HK-2 (cell line): ENCODE measurements at regions not wholly inside any gene's neighbourhood (a gene's known extent, or its start where the extent isn't known, plus 50 kb on each side); places are given as distances from the start of the nearest gene placed in this dataset.
A peak's percentile ranks its signal among the peaks of the same experiment; 100 is the strongest.
"Not testable (repeated sequence)": the region's sequence is repeated elsewhere in the genome, so short reads cannot be mapped to it uniquely, and the experiment has no call there.

ENCODE experiments used
- DNase-seq: peaks from one replicate; pipeline ENCODE4 v3.0.0-alpha.2; 2018; ENCODE audit not compliant: unreplicated experiment

DNA sequence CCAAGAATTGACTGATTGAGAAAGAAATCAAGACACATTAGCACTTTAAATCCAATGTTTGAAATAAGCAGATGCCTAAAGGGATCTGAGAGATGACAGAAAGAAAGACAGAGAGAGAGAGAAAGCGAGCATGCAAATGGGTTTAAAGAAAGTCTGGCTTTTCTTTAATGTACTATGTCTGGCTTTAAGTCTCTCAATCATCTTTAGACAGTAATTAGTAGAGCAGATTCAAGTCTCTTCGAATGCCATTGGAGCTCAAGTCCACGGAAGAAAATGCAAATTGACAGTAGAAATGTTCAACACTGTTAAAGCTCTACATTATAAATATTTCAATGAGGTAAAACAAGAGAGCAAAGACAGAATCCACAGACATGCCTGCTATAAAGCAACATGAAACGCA, 1480.2 kb upstream of the CDH8 start:
- DNase-seq, result no peak

- DNase-seq, result no peak
Observed at GRCh38 chr16:63512910-63513309, 1476.7 kb upstream of the CDH8 start.

DNA sequence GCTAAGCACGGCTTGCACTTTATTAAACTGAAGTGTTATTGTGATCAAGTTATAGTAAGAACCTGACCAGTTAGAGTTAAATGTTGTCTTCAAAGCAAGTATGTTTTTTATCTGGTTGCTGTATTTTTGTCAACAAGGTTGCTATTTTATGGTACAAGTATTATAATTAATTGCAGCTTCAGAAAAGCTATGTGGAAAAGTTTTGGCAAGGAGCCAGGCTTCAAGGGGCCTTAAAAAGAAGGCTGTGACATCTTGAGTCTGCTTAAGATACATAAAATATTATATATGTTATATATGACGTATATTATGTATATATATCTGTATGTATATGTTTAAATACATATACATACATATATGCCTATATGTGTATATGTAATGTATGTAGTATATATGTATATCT, 1461.2 kb upstream of the CDH8 start:
- no peak for DNase-seq

DNA sequence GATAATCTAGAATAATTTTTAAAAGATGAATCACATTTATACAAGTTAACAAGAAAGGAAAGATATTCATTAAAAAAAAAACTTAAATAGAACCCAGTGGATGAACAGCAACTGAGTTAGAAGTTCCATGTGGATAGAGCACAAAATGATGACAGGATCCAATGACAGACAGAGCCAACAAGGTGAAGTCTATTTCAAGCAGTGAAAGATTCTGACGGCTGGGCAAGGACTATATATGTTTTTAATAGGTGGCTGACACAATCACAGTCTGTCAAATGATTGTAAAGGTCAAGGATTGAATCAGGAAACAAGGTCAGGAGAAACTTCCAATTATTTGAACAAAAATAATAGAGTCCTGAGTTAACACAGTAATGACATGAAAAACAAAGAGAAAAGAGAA, 1460.0 kb upstream of the CDH8 start:
- no peak for DNase-seq

- DNase-seq, result no peak
Observed at GRCh38 chr16:63488955-63489354, 1452.7 kb upstream of the CDH8 start.

DNA sequence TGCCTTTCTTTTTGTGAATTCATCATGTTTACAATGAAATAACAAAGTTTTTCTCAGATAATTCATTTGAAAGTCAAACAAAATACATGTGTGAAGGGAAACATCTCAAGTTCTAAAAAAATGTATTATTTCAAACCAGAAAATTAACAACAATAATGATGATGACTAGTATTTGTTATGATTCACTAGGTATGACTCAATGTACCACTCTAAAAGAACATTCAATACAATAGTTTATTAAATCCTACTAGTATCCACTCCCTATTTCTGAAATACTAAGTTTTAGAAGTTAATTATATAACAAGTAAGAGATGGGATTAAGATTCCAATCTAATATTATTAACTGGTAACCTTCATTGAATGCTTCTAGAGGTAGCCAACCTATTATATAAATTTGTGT, 1444.8 kb upstream of the CDH8 start:
- no peak for DNase-seq

DNA sequence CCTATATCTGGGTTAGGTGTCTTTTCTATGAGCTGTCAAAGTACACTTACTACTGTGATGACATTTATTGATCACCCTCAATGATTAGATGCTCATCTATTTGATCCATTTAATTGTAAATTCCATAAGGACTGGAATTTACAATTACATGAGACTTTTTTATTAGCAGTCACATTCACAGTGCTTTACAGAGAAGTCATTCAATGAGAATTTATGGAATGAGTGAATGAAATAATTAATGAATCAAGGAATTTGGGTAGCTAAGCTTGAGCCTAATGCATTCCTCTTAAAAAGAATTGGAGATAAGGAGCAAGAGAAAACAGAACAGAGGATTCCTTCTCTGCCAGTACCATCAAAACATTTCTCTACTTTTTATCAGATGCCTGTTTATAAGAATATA, 1437.5 kb upstream of the CDH8 start:
- no peak for DNase-seq

DNA sequence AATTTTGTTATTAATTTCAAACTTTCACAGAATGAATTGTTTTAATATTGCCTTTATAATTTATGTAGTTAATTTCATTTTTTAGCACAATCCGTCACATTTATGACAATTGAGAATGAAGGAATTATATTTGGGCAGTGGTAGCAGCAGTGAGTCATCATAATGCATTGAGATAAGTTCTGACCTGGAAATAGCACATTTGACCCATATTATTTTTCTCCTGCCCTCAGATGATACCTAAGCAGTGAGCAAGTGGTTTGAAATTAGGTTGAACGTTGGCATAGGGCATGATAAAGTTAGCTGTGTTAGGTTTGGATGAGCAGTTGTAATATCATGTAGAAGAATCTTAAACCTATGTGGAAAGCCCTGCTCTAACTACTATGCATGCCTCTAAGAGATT, 1431.3 kb upstream of the CDH8 start:
- DNase-seq, result no peak

- DNase-seq, result no peak
Observed at GRCh38 chr16:63462316-63462715, 1426.1 kb upstream of the CDH8 start.

DNA sequence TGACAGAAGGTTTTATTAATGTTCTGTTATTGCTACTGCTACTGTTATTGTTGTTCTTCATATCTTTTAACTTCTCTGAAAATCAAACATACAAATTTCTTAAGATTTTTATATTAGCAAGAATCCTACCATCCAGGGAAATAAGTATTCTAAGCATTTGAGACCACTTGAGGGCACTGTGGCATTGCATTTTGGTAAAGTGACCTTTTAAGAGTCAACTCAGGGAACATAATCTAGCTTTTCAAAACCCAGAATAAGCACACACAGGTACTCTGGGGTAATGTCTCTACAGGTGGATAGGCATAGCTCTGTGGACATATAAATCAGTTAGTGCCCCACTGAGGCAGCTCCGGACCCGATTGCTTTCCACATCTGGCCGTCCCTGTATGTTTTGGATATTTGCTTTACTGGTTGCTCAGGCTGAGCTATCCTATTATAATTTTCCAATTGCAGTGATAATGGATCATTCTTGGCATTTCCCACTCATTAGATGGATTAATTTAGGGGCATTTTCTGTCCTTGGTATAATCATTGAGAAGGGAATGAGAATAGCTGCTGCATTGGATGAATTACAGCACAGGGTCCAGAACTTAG, 1425.1 kb upstream of the CDH8 start:
- DNase-seq, result peak; percentile 12

DNA sequence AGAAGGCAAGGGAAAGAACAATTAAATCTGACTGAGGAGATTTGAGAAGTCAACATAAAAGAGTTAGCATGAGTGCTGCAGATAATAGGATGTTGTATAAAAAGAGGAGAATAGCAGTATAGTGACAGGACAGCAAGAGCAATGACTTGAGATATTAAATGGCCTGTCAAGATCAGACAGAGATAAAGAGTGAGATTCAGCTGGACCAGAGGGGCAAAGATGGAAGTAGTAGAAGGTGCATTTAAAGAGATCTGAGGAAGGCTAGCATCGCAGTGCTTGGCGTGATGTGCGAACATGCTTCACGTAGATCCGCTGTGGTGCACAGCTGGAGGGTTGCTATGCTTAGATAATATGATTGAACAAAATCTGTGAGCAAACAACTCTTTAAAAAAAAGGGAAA, 1422.6 kb upstream of the CDH8 start:
- no peak for DNase-seq

DNA sequence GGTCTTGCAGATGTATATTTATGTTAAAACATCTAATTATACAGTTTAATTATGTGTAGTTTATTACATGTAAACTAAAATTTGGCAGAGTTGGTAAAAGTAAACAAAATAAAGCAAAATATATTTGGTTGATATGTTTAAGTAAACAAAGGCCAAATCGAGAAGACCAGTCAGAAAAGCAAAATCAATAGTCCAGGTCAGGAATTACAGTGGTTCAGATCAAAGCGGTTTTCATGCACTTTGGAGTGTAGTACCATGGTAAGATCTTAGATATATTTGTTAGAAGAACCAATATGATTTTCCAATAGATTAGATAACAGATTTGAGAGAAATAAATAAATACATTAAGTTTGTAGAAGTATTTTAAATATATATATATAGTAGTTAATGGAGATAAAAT, 1421.6 kb upstream of the CDH8 start:
- DNase-seq, result no peak

GRCh38 chr16:63453261-63453660, 1417.0 kb upstream of the CDH8 start:
- DNase-seq, result no peak

DNA sequence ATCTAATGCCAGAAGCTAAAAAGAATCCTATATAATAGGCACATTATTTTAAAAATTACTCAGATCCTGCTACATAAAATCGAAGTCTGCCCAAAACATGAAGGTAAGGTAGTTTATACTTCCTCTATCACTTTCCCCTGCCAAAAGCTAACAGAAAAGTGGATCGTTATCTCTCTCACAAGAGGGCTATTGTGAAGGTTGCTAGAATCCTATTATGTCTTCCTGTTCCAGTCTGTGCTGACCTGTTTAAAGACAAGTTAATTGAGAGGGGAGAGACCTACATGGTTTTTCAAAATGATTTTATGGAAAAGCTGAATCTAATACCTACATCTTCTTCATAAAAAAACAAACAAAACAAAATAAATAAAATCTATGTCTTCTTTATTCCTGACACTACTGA, 1410.9 kb upstream of the CDH8 start:
- no peak for DNase-seq

DNA sequence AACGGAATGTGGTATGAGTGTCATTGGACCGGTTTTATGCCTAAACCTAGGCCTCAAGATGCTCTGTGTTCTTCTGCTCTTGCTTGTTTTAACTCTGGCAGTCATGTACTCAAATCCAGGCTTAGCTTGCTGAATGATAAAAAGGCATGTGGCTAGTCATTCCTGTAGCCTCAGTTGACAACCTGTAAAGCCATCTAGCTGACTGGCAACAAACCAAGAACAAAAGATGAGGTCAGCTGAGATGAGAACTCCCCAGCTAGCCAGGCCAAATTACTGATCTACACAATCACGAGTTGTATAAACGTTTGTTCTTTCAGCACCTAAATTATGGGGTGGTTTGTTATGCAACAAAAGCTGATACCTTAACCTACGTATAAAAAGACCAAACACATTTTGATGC, 1406.0 kb upstream of the CDH8 start:
- DNase-seq, result no peak

- no peak for DNase-seq
Observed at GRCh38 chr16:63426275-63426870, 1390.1 kb upstream of the CDH8 start.

DNA sequence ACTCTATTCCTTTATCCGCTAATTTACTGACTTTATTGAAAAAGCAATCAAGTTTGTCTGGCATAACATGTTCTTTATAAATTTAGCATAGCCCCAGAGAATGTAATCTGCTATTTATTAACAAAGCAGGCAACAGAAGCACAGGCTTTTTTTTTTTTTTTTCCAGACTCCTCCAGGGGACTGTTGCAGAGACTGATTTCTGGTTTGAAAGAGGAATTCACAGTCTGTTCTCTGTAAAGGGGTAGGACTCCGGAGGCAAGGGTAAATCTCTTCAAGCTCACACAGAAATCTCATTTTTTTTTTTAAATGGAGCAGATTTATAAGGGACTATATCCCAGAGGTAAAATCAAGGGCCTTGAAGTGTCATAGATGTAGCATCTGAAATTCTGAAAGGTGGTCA, 1386.5 kb upstream of the CDH8 start:
- DNase-seq, result no peak

GRCh38 chr16:63416712-63417111, 1380.5 kb upstream of the CDH8 start:
- DNase-seq, result no peak

DNA sequence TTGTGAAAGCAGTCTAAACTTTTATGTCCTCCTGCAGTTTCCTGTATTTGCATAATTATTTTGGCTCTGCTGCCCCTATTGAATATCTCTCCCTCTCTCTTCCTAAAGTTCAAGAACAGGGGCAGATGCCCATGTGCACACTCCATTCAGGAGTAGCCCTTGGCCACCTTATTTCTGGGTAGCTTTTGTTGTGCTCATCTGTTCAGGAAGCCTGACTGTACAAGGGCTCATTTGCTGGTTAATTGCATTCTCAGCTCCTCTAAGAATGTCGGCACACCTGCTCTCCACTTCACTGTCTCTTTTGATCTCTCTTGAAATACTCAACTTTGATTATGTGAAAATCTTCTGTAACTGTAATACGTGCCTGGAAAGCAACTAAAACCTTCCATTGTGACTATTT, 1378.8 kb upstream of the CDH8 start:
- no peak for DNase-seq

DNA sequence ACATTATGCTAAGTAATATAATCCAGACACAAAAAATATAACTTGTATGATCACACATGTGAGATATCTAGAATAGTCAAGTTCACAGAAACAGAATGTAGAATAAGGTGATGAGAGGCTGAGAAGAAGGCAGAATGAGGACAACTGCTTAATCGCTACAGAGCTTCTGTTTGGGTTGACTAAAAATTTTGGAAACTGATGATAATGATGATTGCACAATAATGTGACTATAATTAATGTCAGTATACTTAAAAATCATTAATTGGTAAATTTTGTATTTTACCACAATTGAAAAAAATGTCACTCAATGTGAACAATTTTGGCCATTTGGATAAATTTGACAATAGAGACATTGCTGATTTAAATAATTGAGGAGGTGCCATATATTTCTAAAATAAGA, 1374.4 kb upstream of the CDH8 start:
- no peak for DNase-seq

DNA sequence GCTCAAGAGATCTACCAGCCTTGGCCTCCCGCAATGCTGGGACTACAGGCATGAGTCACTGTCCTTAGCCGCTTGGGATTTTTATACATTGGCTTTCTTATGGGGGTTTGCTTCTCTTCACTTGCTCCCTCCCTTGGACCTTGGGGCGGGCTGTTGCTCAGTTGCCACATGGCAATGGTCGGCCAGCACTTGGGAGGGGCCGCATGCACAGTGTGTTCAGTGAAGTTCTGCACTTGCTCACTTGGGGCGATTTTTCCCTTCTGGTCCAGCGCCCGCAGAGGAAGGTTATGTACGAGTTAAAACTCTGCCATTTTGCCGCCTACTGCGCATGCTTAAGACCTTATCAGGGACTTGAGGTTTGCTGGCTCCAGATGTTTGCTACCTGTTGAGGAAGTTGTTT, 1367.6 kb upstream of the CDH8 start:
- no peak for DNase-seq

- DNase-seq, result not testable (repeated sequence)
Observed at GRCh38 chr16:63388277-63388676, 1352.0 kb upstream of the CDH8 start.

GRCh38 chr16:63385714-63386432, 1349.6 kb upstream of the CDH8 start:
- no peak for DNase-seq

- no peak for DNase-seq
Observed at GRCh38 chr16:63373744-63374143, 1337.5 kb upstream of the CDH8 start.
